Iris pigment epithelial cell (primary cell): ENCODE measurements at regions not wholly inside any gene's neighbourhood (a gene's known extent, or its start where the extent isn't known, plus 50 kb on each side); places are given as distances from the start of the nearest gene placed in this dataset.
"Not testable (repeated sequence)": the region's sequence is repeated elsewhere in the genome, so short reads cannot be mapped to it uniquely, and the experiment has no call there.

ENCODE experiments used
- DNase-seq: peaks from one replicate; pipeline ENCODE4 v3.0.0-alpha.2; 2011; ENCODE audit warnings: low read depth

GRCh38 chr7:16089801-16090200 is 331.5 kb downstream of the CRPPA start:
- DNase-seq: no peak

DNA sequence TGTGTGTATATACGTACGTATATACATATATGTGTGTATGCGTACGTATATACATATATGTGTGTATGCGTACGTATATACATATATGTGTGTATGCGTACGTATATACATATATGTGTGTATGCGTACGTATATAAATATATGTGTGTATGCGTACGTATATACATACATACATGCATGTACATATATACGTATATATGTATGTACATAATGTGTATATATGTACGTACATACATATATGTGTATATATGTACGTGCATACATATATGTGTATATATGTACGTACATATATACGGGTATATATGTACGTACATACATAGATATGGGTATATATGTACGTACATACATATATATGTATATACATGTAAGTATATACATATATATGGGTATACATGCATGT is 332.1 kb downstream of the CRPPA start:
- no peak for DNase-seq

GRCh38 chr7:16086743-16087142 is 334.6 kb downstream of the CRPPA start:
- no peak for DNase-seq

GRCh38 chr7:16085780-16086179 is 335.6 kb downstream of the CRPPA start:
- DNase-seq: not testable (repeated sequence)

GRCh38 chr7:16084875-16085274 is 336.5 kb downstream of the CRPPA start:
- DNase-seq: no peak

DNA sequence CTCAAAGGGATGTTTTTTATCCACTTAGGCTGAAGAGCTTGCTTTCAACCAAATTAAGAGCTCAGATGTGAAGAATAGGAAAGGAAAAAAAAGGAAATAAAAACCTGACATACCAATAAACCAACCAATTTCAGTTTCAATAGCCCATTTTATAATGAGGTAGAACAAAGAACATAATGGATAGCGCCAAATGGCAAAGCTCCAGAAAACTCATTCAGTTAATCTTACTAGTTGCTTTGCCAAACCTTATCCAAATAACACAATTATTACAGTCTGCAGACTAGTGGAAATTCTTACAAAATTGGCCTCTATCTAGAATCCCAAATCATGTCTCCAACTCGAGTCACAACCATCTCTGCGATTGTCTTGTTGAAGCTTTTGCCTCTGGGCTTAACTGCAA is 337.0 kb downstream of the CRPPA start:
- peak; percentile 59 for DNase-seq

- DNase-seq: peak; percentile 61
These were observed 337.4 kb downstream of the CRPPA start for GRCh38 chr7:16083931-16084330.

DNA sequence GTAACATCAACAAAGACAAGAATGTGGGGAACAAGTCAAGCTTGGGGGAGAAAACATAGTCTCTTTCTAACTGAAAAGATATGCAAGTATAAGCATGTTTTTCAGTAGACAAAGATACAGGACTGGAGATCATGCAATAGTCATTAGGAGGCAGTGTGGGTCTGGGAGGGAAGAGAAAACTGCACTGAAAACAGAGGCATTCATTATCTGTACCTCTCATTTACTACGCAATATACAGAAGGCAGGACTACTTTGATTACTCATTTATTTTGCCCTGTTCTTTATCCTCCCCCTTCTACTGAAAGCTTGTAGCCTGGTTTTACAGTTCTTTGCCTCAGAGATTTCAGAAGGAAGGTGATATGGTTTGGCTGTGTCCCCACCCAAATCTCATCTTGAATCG is 341.2 kb downstream of the CRPPA start:
- peak; percentile 26 for DNase-seq

- DNase-seq: no peak
These were observed 341.6 kb downstream of the CRPPA start for GRCh38 chr7:16079723-16080122.

GRCh38 chr7:16078076-16078952 is 343.0 kb downstream of the CRPPA start:
- peak; percentile 72 for DNase-seq

DNA sequence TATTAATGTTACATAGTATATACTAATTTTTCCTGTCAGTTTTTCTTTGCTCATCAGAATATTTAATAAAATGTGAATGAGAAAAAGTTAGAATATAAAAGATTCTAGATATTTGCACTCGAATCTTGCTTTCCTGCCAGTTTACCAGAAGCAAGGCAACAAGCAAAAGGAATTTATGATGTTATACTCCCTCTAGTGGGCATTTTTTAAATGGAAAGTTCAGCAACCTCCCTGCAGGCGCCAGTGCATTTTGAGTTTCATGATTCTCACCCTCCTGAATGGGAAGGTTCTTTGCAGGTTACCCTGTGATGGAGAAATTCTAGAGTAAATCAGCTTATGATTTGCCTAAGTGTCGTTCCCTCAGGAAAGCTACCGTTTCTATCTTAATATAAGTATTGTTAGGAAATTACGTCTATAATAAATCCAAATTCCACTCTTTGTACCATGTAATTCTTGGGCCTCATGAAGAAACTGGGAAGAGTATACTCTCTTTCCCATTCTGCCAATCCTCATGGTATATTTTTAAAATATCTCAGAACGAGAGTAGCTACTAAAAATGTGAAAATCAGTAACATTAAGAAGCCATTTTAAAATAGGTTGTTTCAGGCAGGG is 350.0 kb downstream of the CRPPA start:
- DNase-seq: peak; percentile 63

- no peak for DNase-seq
These were observed 350.5 kb downstream of the CRPPA start for GRCh38 chr7:16070806-16071205.

DNA sequence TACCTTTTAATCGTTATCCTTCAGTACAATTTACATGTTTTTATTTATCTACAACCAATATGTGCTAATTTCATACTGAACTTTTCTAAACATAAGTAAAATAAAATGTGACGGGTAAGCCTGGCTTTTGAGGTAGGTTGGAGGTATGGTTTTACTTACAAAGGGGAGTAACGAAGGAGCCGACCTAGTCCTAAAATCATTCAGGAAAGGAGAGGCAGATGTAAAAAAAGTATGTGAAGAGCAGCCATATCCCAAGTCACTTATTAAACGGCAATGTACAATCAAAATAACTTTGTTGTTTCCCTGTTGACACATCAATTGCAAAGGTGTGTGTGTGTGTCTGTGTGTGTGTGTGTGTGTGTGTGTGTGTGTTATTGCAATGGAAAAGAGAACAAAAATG is 351.3 kb downstream of the CRPPA start:
- DNase-seq: no peak

- no peak for DNase-seq
These were observed 353.2 kb downstream of the CRPPA start for GRCh38 chr7:16068183-16068582.

- no peak for DNase-seq
These were observed 353.6 kb downstream of the CRPPA start for GRCh38 chr7:16067711-16068110.

DNA sequence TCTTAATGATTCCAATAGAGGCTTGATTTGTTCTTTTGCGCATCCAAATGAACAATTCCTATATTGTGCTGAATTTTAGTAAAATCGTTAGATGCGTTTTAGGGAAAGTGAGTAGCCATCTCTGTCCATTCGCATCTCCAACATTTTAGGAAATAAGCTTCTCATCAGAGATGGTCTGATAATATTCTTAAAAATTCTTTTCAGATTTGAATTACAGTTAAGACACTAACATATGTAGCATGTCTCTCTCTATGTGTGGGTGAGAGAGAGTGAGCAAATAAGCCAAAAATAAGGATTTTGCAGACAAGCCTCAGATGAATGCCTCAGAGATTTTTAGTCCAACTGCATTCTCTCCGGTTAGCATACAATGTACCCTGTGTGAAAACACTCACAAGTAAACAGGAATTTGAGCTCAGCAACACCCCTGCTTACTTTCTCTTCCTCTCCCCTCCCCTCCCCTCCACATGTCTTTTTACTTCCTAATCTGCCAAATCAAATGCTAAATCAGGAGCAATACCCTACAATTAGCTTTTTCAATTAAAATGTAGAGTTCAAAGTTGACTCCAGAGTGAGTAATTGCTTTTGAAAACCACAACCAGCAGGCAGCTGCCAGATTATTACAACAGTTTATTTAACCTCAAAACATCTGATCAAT is 354.4 kb downstream of the CRPPA start:
- DNase-seq: peak; percentile 26

DNA sequence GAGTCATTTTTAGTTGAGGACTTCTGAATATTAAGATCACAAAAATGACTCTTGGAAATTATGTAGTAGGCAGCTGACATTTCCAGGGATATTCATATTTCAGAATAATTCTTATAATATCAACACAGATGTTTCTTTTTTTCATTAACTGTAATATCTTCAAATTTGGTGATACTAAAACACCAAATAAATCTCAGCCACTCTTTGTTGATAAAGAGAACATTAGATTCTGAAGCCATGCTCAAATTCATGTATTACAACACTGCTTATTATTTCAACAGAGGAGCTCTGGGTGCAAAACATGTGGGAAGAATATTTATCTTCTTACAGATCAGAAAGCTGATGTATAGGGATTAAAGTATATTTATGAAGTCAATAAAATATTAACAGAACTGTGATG is 355.4 kb downstream of the CRPPA start:
- DNase-seq: peak; percentile 13

- no peak for DNase-seq
These were observed 357.3 kb downstream of the CRPPA start for GRCh38 chr7:16063716-16064675.

DNA sequence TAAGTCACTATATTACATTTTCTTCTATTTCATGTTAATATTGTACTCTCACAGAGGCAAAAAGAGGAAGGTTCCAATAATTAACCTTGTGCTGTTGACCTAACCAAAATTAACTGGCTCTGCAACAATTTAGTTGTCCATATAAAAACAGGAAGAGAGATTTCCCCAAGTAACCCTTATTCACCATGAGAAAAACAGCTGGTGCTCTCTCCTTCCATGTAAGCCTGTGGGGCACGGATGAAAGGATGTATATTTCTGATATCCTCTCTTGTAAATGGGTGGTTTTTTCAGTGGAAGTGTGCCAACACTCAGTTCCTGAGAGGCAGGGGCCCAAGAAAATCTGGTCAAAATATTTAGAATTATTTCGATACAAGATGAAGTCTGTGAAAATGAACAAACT is 358.1 kb downstream of the CRPPA start:
- no peak for DNase-seq

DNA sequence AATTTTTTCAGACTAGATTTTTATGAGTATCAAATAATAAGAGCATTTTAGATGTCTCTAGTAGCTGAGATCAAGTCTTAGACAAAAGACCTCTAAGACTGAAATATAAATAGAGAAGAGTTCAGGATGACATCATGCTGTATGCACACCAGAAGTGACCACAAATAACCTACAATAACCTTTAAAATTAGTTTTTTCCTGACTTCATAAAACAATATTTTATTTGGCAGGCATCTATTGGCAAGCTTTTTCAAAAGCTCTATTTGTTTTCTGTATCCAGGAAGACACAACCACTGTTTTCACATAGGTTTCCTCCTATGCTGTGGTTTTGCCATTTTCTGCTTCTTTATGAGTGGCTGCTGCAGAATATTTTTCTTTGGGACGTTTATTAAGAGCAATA is 359.1 kb downstream of the CRPPA start:
- DNase-seq: peak; percentile 83

DNA sequence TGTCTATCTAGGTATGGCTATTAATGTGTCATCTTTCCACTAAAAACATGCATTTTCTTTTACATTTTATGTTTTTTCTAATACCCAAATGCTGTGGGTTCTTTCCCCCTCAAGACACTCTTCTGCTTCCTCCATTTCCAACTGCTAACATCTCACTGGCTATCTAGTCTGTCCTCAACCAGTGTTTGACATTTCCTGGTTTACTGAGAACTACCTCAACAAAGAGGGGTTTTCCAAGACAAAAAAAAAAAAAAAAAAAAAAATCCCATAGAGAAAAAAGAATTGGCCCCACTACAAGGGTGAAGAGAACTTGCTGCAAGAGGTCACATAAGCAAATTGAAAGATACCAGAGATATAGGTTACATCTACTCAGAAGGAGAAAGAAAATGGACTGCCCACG is 359.7 kb downstream of the CRPPA start:
- DNase-seq: no peak

DNA sequence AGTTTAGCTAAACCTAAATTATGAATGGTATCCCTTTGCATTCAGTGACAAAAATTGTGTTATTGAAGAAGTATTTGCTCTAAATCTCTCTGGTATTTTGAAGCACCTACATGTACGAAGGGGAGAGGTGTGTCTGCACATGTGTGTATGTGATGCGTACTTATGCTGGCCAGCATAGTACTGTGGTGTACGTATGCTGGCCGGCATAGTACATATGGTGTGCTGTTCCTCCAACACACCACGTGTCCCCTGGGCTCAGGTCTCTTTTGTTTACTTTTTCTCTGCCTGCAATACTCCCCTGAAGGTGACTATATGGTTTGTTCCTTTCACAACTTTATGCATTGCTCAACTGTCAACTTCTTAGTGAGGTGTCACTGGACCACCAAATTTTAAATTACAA is 360.3 kb downstream of the CRPPA start:
- no peak for DNase-seq
